G401 (cell line): ENCODE measurements at regions not wholly inside any gene's neighbourhood (a gene's known extent, or its start where the extent isn't known, plus 50 kb on each side); places are given as distances from the start of the nearest gene placed in this dataset.
"Not testable (repeated sequence)": the region's sequence is repeated elsewhere in the genome, so short reads cannot be mapped to it uniquely, and the experiment has no call there.

ENCODE experiments used
- DNase-seq: peaks from one replicate; pipeline ENCODE4 v3.0.0-alpha.2; 2015; ENCODE audit warnings: low spot score
- in situ Hi-C: cut with HindIII; loops from 2 replicates; pipeline ENCODE4 v1.10.0; 2016; ENCODE audit warnings: low sequenced_read_pairs, mixed read lengths

DNA sequence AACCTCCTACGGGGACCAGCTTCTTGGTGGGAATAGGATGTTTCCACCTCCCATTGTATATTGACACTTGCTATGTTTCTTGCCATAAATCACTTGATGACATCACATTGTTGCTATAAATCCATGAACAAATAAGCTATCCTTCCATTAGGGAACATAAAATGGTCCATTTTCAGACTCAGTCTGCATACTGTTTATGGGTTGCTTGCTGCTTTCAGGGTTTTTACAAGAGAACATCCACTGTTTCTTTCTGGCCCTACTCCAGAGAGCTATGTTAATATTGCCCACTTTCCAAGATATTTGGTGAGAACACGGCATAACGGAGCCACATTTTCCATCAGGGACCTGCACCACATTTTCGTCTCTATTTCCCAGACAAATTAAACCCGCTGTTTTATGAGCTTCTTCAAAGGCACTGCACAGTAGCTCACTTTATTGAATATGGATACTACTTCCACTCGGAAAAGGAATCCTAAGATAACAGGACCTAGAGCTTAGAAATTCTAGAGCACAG lies 800.2 kb downstream of the KCNJ2 start:
- DNase-seq, result no peak
- in situ Hi-C loops, result no loop called here

DNA sequence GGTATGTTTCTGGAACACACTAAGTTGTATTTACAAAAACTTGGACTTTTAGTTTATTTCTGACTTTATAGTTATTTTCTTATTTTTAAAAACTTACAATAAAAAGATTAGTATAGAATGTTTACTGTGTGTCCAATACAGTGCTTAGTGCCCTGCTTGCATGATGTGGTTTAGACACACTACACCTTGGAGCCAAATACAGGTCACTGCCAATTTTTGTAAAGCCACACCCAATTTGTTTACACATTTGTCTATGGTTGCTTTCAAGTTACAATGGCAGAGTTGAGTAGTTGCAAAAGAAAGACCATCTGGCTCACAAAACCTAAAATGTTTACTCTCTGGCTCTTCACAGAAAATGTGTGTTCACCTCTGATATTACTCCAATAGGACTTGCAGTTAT lies 807.1 kb downstream of the KCNJ2 start:
- in situ Hi-C loops, result no loop called here
- no peak for DNase-seq

DNA sequence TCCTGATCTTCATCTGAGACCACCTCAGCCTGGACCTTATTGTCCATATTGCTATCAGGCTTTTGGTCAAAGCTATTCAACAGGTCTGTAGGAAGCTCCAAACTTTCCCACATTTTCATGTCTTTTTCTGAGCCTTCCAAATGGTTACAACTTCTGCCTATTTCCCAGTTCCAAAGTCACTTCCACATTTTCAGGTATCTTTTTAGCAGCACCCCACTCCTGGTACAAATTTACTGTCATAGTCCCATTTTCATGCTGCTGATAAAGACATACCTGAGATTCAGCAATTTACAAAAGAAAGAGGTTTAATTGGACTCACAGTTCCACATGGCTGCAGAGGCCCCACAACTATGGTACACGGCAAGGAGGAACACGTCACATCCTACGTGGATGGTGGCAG lies 815.5 kb downstream of the KCNJ2 start:
- no peak for DNase-seq
- in situ Hi-C loops, result no loop called here

DNA sequence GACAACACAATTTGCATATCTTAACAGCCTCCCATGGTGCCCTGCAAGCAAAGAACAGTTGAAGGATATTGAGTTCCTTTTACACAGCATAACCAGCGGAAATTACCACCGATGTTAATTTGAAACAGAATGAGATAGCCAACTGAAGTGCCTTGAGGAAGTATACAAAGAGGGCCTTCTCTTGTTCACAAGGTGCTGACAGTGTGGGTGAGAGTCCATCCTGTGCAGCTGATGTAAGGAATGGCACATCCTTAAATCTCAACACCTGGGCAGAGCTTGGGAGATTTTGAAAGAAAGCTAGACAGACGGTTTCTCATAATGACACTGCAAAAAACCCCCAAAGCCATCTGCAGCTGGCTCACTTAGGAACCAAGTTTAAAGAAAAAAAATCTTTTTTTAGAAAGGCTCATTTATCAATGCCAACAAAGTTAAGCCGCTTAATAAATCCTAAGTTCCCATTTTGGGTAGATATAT lies 818.6 kb downstream of the KCNJ2 start:
- DNase-seq, result no peak
- in situ Hi-C loops, result no loop called here

DNA sequence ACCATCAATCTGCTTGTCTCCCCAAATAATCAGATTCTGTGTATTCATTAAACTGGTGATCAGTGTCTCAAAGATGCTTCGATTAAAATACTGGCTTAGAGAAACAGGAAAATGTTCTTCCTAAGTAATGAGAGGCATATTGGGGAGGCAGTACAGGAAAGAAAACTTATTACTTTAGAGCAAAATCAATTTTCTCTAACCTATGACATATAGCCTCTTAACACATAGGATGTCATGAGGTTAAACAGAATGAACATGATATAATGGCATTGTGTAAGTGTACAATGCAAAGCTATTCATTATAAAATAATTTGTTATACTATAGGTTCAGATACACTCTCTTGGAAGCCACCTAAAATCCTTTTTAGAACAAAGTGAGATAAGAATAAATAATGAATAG lies 819.3 kb downstream of the KCNJ2 start:
- in situ Hi-C loops, result no loop called here
- DNase-seq, result no peak

DNA sequence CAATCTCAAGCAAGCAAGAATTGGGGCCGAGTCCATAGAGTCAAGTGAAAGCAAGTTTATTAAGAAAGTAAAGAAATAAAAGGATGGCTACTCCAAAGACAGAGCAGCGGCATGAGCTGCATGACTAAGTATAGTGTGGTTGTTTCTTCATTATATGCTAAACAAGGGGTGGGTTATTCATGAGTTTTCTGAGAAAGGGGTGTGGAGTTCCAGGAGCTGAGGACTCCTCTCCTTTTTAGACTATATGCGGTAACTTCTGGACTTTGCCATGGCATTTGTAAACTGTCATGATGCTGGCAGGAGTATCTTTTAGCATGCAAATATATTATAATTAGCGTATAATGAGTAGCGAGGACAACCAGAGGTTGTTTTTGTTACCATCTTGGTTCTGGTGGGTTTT lies 819.9 kb downstream of the KCNJ2 start:
- no peak for DNase-seq
- in situ Hi-C loops, result no loop called here

DNA sequence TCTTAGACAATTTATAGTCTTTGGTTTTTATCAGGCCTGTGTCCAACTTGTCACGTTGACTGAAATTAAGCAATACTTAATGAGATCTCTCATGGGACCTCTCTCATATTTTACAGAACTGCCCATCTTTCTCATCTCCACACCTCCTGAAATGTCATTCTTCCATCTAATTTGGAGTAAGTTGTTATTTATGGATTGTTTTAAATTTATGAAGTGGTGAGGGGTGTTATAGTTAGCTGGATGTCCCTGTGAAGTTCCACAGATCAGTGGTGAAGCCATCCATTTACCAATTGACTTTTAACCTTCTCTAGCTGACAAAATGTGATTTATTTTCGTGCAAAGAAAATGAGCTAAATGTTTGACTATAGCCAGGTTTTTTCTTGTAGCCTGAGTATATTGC lies 824.9 kb downstream of the KCNJ2 start:
- DNase-seq, result no peak
- in situ Hi-C loops, result no loop called here

DNA sequence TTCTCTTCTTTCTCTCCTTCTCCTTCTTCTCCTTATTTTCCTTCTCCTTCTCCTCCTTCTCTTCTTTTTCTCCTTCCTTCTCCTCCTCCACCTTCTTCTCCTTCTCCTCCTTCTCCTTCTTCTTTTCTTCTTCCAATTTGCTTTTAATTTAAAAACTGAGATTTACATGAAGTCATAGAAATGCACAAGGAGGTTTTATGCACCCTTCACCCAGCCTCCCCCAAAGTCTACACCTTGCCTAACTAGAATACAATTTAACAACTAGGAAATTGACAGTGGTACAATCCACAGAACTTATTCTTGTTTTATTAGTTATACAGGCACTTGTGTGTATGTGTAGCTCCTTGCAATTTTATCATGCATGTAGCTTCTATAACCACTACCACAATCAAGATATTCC lies 826.7 kb downstream of the KCNJ2 start:
- DNase-seq, result no peak
- in situ Hi-C loops, result no loop called here

DNA sequence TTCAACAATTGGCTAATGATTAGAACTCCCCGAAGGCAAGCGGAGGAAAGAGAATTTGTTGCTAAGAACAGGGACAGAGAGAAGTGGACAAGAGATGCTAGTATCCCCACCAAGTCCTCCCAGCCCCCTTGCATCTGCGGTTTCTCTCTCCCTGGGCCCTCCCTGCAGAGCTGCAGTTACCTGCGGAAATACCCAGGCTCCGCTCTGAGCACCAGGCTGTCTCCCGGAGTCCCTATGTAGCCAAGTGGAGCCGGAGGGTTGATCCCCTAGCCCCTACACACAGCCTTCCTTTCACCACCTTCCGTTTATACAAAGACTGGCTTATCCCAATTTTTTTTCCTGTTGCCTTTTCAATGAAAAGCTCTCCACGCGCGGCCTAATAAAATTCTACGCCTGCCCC lies 834.4 kb downstream of the KCNJ2 start:
- no peak for DNase-seq
- in situ Hi-C loops, result no loop called here

DNA sequence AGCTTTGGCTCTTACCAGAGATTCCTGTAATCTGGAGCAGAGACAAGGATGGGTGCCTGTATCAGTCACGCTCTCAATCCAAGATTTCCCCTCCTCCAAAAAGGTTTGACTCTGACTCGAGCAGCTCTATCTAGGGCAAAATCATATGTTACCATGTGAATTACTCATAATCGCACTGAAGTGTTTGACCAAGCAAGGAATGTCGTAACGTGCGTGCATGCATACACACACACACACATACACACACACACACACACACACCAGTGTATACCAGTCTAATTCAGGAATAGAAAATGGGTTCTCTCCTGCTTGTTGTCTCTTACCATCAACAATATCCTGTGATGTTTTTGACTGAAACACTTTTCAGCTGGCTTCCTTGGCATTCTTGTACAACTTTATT lies 835.1 kb downstream of the KCNJ2 start:
- DNase-seq, result no peak
- in situ Hi-C loops, result no loop called here

DNA sequence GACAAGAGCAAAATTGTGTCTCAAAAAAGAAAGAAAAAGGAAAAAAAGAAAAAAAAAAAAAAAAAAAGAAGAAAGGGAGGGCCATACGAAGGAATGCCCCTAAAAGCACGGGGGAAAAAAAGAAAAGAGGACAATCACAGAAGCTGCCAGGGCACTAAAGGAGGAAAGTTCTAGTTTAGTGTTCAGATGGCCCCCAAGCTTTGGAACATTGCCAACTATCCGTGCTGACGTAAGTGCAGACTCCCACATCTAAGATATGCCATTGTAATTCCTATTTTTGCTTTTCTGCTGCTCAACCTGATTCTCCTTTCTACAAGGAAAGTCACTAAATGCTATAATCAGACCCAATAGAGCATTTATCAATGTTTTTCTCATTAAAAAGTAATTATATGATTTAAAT lies 842.1 kb downstream of the KCNJ2 start:
- DNase-seq, result no peak
- in situ Hi-C loops, result no loop called here

DNA sequence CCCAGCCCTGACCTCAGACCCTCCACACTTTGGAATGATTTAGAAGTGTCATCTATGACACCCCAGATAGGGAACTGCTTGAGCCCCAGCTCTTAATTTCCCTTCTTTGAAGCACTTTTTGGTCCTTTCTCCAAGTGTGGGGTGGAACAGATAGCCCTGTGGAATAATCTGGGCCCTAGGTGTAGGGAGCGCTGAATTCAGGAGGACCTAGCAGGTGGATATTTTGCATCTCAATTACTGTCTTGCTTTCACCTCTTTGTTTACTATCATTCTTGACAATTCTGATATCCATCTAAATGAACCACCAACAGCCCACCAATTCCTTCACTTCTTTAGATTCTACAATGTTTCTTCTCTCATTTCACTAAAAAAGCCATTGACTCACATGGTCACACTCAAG lies 850.4 kb downstream of the KCNJ2 start:
- no peak for DNase-seq
- in situ Hi-C loops, result no loop called here

DNA sequence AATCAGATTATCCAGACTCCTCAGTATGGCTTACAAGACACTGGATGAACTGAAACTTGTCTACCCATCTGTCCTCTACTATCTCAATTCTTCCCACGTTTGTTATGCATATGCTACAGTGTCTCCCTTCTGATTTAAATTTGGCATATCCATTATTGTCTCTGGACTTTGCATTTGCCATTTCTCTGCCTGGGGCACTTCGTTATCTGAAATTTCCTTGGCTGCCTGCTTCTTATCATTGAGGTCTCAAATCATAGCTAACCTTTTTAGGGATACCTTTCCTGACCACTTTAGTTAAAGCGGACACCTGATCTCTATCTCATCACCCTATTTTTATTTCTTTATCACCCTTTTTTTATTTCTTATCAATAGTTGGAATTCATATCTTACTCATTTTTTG lies 853.4 kb downstream of the KCNJ2 start:
- in situ Hi-C loops, result no loop called here
- DNase-seq, result no peak

DNA sequence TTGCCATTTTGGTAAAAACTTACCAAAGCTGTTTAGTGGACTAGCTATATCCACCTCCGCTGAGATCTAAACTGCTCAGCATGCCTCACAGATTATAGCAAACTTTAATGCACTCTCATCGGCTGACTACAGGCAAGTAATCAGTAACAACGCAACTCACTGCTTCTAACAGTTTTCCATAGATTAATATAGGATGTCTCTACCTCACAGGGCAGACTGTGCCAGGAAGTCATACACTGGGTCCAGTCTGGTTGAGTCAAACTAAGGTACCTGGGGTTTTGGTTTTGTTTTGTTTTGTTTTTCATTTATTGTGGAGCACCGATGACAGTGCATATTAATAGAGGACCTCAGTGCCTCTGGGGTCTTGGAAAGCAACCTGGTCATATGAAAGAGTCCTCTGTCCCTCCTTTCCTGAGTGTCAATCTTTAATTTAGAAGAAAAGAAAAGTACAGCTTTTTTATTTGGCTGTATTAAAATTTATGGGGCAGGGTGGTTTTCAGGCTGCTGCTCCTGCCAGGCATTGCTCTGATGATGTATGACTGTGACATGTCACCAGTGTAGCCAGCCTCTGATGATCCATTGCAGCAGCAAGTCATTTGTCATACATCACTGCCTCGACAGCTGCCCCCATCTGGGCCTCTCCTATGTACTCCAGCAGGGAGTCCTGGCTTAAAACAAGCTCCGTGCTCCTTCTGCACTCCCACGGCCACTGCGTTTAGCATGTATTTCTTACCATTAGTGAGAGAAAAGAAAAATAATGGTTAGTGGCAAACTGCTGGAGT lies 854.1 kb downstream of the KCNJ2 start:
- in situ Hi-C loops, result no loop called here
- no peak for DNase-seq

DNA sequence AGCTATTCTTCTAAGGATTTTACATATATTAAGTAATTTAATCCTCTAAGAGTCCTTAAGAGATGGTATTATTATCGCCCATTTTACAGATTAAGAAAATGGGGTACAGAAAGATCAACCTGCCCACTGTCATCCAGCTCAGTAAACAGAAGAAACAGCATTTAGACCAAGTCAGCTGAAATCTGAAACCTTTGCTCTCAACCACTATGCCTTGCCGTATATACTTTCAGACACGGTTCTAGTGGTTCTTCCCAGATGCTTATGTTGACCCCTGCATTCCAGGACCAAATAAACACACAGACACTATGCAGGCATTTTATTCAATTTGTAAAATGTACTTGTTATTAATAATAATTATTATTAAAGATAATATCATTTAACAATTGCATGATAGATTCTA lies 854.8 kb downstream of the KCNJ2 start:
- in situ Hi-C loops, result no loop called here
- no peak for DNase-seq

DNA sequence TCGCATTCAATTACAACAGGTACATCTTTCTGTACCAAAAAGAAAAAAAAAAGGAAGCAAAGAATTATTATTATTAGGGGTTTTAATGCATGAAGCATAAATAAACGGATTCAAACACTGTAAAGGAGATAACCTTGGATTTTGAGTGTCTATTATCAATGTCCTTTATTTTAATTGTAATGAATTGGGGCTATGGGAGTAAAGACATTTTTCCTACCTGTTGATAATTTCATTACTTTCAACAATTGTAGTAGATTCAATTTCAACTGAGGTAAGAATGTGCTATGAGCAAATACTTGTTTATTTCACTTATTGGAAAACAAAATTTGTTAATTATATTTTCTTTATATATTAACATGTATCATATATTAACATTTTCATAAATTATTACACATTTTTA lies 855.6 kb downstream of the KCNJ2 start:
- in situ Hi-C loops, result no loop called here
- no peak for DNase-seq

DNA sequence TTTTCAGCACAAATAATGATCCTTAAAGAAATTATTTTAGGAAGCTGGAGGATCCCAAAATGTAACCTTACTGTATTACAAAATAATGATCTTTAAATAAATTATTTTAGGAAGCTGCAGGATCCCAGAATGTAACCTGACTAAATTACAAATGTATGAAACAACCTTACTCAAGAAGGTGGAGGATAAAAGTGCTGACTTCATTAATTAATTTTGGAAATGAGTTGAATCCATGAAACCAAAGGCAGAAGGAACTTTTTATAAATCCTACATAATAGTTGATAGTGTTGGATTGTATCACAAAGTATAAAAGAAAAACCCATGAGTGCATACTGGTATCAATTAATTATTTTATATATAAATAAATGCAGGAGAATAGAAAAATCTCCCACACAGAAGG lies 859.9 kb downstream of the KCNJ2 start:
- in situ Hi-C loops, result no loop called here
- DNase-seq, result no peak

DNA sequence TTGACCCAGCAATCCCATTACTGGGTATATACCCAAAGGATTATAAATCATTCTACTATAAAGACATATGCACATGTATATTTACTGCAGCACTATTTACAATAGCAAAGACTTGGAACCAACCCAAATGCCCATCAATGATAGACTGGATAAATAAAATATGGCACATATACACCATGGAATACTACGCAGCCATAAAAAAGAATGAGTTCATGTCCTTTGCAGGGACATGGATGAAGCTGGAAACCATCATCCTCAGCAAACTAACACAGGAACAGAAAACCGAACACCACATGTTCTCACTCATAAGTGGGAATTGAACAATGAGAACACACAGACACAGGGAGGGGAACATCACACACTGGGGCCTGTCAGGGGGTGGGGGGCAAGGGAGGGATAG lies 862.0 kb downstream of the KCNJ2 start:
- in situ Hi-C loops, DNase-seq: not testable (repeated sequence)

DNA sequence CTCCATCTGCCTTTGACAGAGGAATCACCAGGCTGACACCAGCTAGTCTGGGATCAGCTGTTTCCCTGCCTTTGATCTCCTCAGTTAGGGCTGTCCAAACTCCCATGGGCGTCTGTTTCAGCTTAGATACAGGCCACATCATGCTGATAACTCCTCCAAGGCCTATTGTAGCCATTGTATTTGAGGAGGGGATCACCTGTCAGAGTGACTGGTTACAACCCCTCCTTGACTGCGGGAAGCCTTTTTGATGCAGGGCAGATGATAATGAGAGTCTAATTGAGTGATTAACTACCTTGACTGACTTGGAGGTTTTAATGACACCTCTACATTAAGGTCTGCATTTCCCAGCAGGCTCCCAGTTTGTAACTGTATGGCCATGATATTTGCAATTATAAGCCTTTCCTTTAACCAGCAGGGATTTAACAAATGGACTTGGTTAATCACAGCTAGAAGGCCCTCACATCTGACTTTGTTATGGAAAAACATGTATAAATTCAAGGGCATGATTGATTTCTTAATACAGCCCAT lies 863.5 kb downstream of the KCNJ2 start:
- in situ Hi-C loops, result no loop called here
- no peak for DNase-seq

DNA sequence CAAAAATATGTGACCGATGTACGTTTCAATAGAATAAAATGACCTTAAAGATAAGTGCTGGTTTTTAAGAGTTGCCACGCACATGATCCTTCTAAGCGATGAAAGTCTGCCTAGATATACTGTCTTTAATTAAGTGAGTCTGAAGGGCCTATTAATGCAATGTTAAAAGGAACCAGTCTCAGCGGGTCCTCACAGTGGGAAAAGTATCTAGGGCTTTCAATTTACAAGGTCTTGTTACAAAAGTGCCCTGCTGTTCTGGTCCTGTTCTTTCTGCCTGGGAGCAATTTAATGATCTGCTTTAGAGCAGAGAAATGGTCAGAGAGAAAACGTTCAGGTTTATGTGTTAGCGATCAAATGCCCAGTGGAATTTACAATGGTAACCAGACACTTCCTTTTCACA lies 864.0 kb downstream of the KCNJ2 start:
- in situ Hi-C loops, result no loop called here
- no peak for DNase-seq

DNA sequence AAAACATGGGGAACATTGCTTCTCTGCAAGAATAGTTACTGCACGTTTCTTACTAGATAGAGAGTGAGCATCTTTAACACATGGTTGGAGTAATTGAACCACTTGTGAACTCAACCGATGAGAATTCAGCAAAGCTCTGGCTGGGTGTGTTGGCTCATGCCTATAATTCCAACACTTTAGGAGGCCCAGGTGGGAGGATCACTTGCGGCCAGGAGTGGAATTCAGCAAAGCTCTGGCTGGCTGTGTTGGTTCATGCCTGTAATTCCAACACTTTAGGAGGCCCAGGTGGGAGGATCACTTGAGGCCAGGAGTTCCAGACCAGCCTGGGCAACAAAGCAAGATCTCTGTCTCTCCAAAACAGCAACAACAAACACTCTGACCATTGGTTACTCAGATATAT lies 865.9 kb downstream of the KCNJ2 start:
- no peak for DNase-seq
- in situ Hi-C loops, result no loop called here
